GM18526 (cell line): ENCODE measurements at regions not wholly inside any gene's neighbourhood (a gene's known extent, or its start where the extent isn't known, plus 50 kb on each side); places are given as distances from the start of the nearest gene placed in this dataset.

Source experiments
- POLR2A ChIP-seq: IDR thresholded peaks from 3 replicates; pipeline ENCODE4 v1.6.1; 2011; ENCODE audit not compliant: insufficient read length; ENCODE audit errors: extremely low read depth

GRCh38 chr7:142698429-142698828 lies 50.8 kb upstream of the PRSS1 start:
- no peak for TF ChIP-seq POLR2A

GRCh38 chr7:142697270-142697669 lies 52.0 kb upstream of the PRSS1 start:
- no peak for TF ChIP-seq POLR2A

DNA sequence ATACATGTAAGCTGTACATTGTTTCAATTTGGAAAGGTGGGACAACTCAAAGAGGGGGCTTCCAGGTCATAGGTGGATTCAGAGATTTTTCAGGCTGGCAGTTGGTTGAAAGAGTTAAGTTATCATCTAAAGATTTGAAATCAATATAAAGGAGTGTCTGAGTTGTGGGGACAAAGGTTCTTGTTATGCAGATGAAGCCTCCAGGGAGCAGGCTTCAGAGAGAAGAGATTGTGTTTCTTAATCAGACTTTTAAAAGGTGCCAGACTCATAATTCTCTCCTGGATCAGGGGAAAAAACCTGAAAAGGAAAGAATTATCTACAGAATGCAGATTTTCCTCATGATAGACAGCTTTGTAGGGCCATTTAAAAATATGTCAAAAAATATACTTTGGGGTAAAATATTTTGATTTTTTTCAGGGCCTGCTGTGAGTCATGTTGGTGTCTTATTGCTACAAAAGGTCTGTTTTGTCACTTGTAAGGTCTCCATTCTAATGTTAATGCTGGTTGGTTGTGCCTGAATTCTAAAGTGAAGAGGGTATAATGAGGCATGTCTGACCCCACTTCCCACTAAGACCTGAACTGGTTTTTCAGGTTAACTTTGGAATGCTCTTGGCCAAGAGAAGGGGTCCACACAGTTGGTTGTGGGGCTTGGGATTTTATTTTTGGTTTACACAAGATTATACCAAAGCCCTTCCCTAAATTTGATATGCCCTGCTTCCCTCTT lies 52.7 kb upstream of the PRSS1 start:
- no peak for TF ChIP-seq POLR2A

GRCh38 chr7:142693911-142694310 lies 55.4 kb upstream of the PRSS1 start:
- TF ChIP-seq POLR2A: no peak

DNA sequence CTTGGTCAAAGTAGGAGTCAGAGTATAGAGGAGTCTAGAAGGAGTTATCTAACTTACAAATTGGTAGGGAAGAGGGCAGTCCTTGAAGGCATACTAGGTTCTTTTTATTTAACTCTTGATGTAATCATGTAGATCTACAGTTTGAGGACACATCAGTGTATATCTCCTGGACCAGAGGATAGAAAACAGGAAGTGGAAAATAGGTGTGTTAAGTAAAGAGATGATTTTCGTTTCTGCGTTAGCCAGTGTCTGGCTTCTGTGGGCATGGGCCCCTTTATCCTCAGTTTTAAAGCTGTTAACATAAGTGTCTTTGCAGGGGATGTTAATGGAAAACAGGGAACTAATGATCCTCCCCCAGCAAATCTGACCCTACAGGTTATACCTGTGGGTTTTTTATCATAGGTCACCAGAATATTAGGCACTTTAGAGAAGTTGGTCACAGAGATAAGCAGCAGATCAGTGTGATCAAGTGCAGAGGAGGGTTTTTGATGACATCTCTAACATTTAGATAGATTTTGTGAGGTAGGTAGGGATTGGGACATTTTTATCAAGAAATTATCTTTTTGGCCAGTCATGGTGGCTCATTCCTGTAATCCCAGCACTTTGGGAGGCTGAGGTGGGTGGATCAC lies 58.6 kb upstream of the PRSS1 start:
- no peak for TF ChIP-seq POLR2A

DNA sequence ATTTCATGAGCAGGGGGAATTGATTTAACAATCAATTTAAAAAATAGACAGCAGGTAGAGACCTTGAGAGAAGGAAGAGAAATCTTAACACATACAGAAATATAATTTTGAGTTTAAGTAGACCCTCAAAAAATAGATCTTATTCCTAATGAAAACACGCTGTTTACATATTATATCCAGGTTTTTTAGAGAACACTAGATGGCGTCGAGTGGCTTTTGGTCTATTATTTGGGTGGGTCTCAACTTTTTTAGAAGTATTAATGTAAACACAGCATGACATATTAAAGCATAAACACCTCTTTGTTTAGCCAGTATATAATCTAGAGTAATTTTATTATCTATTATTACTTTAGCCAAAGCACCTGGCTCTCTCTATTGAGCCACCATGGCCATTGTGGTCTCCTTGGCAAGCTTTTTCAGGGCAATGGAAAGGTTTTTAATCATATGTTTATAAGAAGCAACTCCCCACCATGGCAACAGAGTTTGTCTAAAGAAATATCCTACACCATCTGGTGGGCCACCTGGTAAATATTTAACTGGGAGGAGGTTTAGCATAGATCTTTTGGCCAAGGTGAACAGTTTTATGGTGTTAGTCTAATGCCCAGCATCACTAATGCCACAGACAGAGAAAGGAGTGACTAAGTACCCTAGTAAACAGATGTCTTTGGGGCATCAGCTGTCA lies 59.7 kb upstream of the PRSS1 start:
- no peak for TF ChIP-seq POLR2A

- no peak for TF ChIP-seq POLR2A
Observed at GRCh38 chr7:142685877-142686508, 63.3 kb upstream of the PRSS1 start.

- TF ChIP-seq POLR2A: no peak
Observed at GRCh38 chr7:142681314-142682092, 67.8 kb upstream of the PRSS1 start.

GRCh38 chr7:142671506-142671905 lies 77.8 kb upstream of the PRSS1 start:
- no peak for TF ChIP-seq POLR2A

GRCh38 chr7:142670511-142670910 lies 78.8 kb upstream of the PRSS1 start:
- TF ChIP-seq POLR2A: no peak

- TF ChIP-seq POLR2A: no peak
Observed at GRCh38 chr7:142669074-142669654, 80.1 kb upstream of the PRSS1 start.

GRCh38 chr7:142668495-142668894 lies 80.8 kb upstream of the PRSS1 start:
- TF ChIP-seq POLR2A: no peak

GRCh38 chr7:142657376-142657775 lies 91.9 kb upstream of the PRSS1 start:
- no peak for TF ChIP-seq POLR2A

DNA sequence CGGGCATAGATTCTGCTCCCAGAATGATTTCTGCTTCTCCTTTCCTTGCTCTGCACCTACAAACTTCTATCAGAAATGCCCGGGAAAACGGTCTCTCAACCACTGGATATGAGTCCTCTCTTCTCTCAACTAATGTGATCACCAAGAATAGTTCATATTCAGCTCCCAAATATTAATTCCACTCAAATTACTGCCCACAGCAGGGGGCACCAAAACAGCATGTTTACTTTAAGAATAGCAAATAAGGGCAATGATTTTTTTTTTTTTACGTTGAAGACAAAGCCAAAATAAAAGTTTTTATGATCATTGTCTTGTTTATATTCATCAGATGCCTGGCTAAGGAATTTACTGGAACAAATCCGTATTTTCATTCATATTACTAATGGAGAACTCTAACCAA lies 94.9 kb upstream of the PRSS1 start:
- no peak for TF ChIP-seq POLR2A

- TF ChIP-seq POLR2A: no peak
Observed at GRCh38 chr7:142647749-142648148, 101.5 kb upstream of the PRSS1 start.

DNA sequence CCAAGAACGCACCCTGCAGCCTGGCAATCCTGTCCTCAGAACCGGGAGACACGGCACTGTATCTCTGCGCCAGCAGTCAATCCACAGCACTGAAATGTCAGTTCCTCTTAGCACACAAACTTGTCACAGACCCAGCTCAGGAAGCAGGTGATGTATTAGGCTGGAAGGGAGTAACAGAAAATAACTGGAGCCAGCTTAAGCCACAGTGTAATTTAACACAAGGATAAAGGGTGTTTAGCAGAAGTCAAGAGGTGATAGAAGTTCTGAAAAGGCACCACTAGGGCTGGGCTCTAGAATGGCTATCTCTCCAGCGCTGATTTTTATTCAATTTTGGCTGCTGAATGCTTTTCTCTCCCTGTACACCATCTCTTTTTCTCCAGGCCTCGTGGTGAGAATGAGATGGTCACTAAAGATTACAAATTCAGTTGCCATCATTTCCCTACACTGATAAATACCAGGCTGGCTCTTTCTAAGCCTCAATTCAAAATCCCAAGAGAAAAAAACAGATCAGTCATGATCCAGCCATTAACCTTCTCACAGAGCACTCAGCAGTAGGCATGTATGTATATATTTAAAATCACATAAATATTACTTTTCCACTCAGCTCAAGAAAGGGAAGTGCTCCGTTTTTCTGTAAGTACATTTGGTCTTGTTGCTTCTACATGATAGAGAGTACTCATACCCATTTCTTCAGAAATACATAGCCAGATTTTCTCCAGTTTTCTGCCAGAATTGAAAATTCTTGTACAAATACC lies 102.7 kb upstream of the PRSS1 start:
- no peak for TF ChIP-seq POLR2A
